ENCODE measurements at regions not wholly inside any gene's neighbourhood (a gene's known extent, or its start where the extent isn't known, plus 50 kb on each side); places are given as distances from the start of the nearest gene placed in this dataset.

DNA sequence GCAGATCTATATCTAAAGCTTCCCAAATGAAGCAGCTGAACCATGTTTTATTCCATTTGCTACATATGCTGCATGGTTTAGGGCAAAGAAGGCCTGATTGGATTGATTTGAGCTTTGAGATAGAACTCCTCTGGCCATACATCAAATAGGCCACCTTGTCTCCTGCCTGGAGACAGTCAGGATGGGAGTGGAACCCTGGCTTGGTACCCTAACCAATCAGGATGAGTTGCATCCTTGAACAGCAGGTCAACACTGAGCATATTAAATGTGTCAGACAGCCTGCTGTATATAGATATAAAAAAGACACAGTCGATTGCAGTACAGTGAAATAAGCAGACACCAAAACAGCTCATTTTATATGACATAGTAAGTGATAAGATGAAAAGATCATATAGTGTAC is 291.7 kb downstream of the NUAK1 start:
- Histone ChIP-seq H3K27me3 (ENCODE audit: control insufficient read depth in 1 of 2, insufficient read depth in 2 of 2, low read length in 2 of 2) (no peaks in the 10 kb centered on the region; a peak in 1 of 5 replicates), H2AFZ (ENCODE audit: low read length) (no peak overlapping the region), H3K4me2 (ENCODE audit: low read depth, low read length) (no peak overlapping the region), H3K36me3 (replicated peaks in 1 of 2; ENCODE audit: control insufficient read depth in 1 of 2, insufficient read depth in 2 of 2, low read length in 2 of 2) (no peaks in the 10 kb centered on the region), H3K9ac (ENCODE audit: insufficient read depth, low read depth, low read length) (no peak overlapping the region), H3K4me3 (replicated peaks in 1 of 3; ENCODE audit: insufficient read depth in 1 of 3, low read depth in 2 of 3, low read length in 3 of 3) (no peak overlapping the region), H3K4me1 (ENCODE audit: insufficient read depth, low read length) (no peaks in the 10 kb centered on the region), H3K9me3 (ENCODE audit: low read length) (no peaks in the 10 kb centered on the region), H4K20me1 (ENCODE audit: insufficient read depth, low read length) (no peaks in the 10 kb centered on the region), H3K79me2 (ENCODE audit: insufficient read depth, low read length) (no peaks in the 10 kb centered on the region), H3K27ac (ENCODE audit: extremely low read length, insufficient read depth, low read length) (no peak overlapping the region)
- FAIRE-seq: no peak
- intact Hi-C loops (cut with micrococcal nuclease; ENCODE audit: unreplicated experiment): no loop called here
- no peak for DNase-seq (ENCODE audit: low spot score)
- BruUV-seq (replicated peaks): no TSS peak
- in situ Hi-C loops (cut with HindIII; ENCODE audit: extremely low pct_ligation_motif_present, low pct_unique_long_range_greater_than_20kb): no loop called here
- no peak for ATAC-seq
- 0% methylated on average over 1 of the region's 1 CpG for WGBS (ENCODE audit: low lambda C conversion rate)
- CTCF ChIA-PET (ENCODE audit: low intra/inter-chr PET ratio, low total read pairs): no interaction called here
- TF ChIP-seq, protein P1, sequence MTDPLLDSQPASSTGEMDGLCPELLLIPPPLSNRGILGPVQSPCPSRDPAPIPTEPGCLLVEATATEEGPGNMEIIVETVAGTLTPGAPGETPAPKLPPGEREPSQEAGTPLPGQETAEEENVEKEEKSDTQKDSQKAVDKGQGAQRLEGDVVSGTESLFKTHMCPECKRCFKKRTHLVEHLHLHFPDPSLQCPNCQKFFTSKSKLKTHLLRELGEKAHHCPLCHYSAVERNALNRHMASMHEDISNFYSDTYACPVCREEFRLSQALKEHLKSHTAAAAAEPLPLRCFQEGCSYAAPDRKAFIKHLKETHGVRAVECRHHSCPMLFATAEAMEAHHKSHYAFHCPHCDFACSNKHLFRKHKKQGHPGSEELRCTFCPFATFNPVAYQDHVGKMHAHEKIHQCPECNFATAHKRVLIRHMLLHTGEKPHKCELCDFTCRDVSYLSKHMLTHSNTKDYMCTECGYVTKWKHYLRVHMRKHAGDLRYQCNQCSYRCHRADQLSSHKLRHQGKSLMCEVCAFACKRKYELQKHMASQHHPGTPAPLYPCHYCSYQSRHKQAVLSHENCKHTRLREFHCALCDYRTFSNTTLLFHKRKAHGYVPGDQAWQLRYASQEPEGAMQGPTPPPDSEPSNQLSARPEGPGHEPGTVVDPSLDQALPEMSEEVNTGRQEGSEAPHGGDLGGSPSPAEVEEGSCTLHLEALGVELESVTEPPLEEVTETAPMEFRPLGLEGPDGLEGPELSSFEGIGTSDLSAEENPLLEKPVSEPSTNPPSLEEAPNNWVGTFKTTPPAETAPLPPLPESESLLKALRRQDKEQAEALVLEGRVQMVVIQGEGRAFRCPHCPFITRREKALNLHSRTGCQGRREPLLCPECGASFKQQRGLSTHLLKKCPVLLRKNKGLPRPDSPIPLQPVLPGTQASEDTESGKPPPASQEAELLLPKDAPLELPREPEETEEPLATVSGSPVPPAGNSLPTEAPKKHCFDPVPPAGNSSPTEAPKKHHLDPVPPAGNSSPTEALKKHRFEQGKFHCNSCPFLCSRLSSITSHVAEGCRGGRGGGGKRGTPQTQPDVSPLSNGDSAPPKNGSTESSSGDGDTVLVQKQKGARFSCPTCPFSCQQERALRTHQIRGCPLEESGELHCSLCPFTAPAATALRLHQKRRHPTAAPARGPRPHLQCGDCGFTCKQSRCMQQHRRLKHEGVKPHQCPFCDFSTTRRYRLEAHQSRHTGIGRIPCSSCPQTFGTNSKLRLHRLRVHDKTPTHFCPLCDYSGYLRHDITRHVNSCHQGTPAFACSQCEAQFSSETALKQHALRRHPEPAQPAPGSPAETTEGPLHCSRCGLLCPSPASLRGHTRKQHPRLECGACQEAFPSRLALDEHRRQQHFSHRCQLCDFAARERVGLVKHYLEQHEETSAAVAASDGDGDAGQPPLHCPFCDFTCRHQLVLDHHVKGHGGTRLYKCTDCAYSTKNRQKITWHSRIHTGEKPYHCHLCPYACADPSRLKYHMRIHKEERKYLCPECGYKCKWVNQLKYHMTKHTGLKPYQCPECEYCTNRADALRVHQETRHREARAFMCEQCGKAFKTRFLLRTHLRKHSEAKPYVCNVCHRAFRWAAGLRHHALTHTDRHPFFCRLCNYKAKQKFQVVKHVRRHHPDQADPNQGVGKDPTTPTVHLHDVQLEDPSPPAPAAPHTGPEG (CRISPR knock-in tag; IDR thresholded peaks at IDR 0.05): no peak
- TF ChIP-seq ZNF841 (CRISPR knock-in tag; IDR thresholded peaks at IDR 0.05; ENCODE audit: borderline replicate concordance) (no peak), ZNF562 (CRISPR knock-in tag; IDR thresholded peaks at IDR 0.05; ENCODE audit: borderline replicate concordance) (no peak), ARID2 (CRISPR knock-in tag; IDR thresholded peaks at IDR 0.05; ENCODE audit: borderline replicate concordance) (no peak), ESRRA (CRISPR knock-in tag; IDR thresholded peaks at IDR 0.05; ENCODE audit: low read depth) (no peak), ZNF17 (CRISPR knock-in tag; IDR thresholded peaks at IDR 0.05) (no peak), ZBTB7B (CRISPR knock-in tag; IDR thresholded peaks at IDR 0.05) (no peak), ZNF569 (CRISPR knock-in tag; IDR thresholded peaks at IDR 0.05; ENCODE audit: borderline replicate concordance) (no peak), KDM2A (CRISPR knock-in tag; IDR thresholded peaks at IDR 0.05; ENCODE audit: borderline replicate concordance, low read depth) (no peak)
- POLR2A ChIA-PET: no interaction called here
